ENCODE measurements at regions not wholly inside any gene's neighbourhood (a gene's known extent, or its start where the extent isn't known, plus 50 kb on each side); places are given as distances from the start of the nearest gene placed in this dataset.
A peak's percentile ranks its signal among the peaks of the same experiment; 100 is the strongest.

DNA sequence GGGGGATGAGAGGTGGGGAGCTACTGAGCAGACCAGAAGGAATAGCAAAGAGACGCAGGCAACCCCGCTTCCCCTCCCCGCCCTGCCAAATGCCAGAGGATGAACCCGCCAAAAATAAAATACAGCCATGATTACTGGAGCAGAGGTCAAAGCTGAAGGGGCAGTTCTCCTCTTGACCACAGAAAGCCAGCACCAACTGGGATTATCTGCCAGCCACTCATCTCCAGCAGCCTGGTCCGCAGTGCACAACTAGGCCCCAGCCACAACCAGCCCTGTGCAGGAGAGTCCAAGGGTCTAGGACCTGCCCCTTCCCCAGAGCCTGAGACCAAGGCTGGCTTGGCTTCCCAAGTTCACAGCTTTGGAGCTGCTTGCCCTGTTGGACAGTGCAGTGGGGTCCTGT is 67.4 kb upstream of the BCOR start:
- BruUV-seq (replicated peaks), result no TSS peak
- H3K4me2 ChIP-seq, result no peak overlapping the region
- DNase-seq, result no peak
- intact Hi-C loops (cut with micrococcal nuclease; ENCODE audit: unreplicated experiment), result no loop called here
- no peak overlapping the region for H2AFZ ChIP-seq
- no peak overlapping the region for H3K27ac ChIP-seq
- H4K20me1 ChIP-seq (ENCODE audit: insufficient read depth), result no peaks in the 10 kb centered on the region
- no peaks in the 10 kb centered on the region for H3K9me3 ChIP-seq (ENCODE audit: insufficient read depth, low read depth)
- H3K79me2 ChIP-seq (ENCODE audit: low read depth), result no peaks in the 10 kb centered on the region
- TF ChIP-seq EZH2 (IDR thresholded peaks at IDR 0.05; ENCODE audit: low read depth), result no peak
- TF ChIP-seq, protein P1, sequence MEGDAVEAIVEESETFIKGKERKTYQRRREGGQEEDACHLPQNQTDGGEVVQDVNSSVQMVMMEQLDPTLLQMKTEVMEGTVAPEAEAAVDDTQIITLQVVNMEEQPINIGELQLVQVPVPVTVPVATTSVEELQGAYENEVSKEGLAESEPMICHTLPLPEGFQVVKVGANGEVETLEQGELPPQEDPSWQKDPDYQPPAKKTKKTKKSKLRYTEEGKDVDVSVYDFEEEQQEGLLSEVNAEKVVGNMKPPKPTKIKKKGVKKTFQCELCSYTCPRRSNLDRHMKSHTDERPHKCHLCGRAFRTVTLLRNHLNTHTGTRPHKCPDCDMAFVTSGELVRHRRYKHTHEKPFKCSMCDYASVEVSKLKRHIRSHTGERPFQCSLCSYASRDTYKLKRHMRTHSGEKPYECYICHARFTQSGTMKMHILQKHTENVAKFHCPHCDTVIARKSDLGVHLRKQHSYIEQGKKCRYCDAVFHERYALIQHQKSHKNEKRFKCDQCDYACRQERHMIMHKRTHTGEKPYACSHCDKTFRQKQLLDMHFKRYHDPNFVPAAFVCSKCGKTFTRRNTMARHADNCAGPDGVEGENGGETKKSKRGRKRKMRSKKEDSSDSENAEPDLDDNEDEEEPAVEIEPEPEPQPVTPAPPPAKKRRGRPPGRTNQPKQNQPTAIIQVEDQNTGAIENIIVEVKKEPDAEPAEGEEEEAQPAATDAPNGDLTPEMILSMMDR (conservative IDR thresholded peaks at IDR 0.05), result no peak
- H3K4me1 ChIP-seq (replicated peaks; ENCODE audit: insufficient read depth), result no peaks in the 10 kb centered on the region
- POLR2A ChIA-PET (ENCODE audit: unreplicated experiment), result no interaction called here
- H3K27me3 ChIP-seq (ENCODE audit: insufficient read depth, low read depth), result no peaks in the 10 kb centered on the region
- no peaks in the 10 kb centered on the region for H3K9me2 ChIP-seq (ENCODE audit: insufficient read depth)
- no peak overlapping the region for H3K4me3 ChIP-seq
- H3K36me3 ChIP-seq (ENCODE audit: low read depth), result no peaks in the 10 kb centered on the region
- H3F3A ChIP-seq (ENCODE audit: insufficient read depth, low read depth), result no peaks in the 10 kb centered on the region
- CTCF ChIA-PET, result no interaction called here

DNA sequence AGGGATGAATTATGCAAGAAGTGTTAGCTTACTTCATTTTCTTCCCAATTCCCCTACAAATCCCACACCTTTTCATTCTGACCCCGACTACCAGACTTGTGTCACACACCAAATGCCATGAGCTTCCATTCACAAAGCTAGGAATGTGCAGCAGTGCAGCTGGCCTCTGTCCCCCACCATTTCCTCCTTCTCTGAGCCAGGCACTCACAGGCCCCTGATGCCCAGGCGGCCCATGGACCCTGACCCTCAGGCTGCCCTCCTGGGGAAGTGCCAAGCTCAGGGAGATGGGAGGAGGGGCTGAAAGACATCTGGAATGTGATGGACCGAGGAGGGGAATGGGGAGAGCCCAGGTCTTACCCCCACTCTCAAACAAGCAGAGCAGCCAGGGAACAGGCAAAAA is 67.0 kb upstream of the BCOR start:
- Histone ChIP-seq H3K9me3 (ENCODE audit: insufficient read depth, low read depth) (no peaks in the 10 kb centered on the region), H3K4me1 (replicated peaks; ENCODE audit: insufficient read depth) (no peaks in the 10 kb centered on the region), H3K79me2 (ENCODE audit: low read depth) (no peaks in the 10 kb centered on the region), H3K27ac (no peak overlapping the region), H4K20me1 (ENCODE audit: insufficient read depth) (no peaks in the 10 kb centered on the region), H3K36me3 (ENCODE audit: low read depth) (no peaks in the 10 kb centered on the region), H3K4me3 (no peak overlapping the region), H3K9me2 (ENCODE audit: insufficient read depth) (no peaks in the 10 kb centered on the region), H3K27me3 (ENCODE audit: insufficient read depth, low read depth) (no peaks in the 10 kb centered on the region), H3K4me2 (no peak overlapping the region), H2AFZ (no peak overlapping the region), H3F3A (ENCODE audit: insufficient read depth, low read depth) (no peaks in the 10 kb centered on the region)
- POLR2A ChIA-PET (ENCODE audit: unreplicated experiment), result no interaction called here
- DNase-seq, result no peak
- TF ChIP-seq, protein P1 (conservative IDR thresholded peaks at IDR 0.05), result no peak
- TF ChIP-seq EZH2 (IDR thresholded peaks at IDR 0.05; ENCODE audit: low read depth), result no peak
- CTCF ChIA-PET, result no interaction called here
- no TSS peak for BruUV-seq (replicated peaks)
- intact Hi-C loops (cut with micrococcal nuclease; ENCODE audit: unreplicated experiment), result no loop called here

DNA sequence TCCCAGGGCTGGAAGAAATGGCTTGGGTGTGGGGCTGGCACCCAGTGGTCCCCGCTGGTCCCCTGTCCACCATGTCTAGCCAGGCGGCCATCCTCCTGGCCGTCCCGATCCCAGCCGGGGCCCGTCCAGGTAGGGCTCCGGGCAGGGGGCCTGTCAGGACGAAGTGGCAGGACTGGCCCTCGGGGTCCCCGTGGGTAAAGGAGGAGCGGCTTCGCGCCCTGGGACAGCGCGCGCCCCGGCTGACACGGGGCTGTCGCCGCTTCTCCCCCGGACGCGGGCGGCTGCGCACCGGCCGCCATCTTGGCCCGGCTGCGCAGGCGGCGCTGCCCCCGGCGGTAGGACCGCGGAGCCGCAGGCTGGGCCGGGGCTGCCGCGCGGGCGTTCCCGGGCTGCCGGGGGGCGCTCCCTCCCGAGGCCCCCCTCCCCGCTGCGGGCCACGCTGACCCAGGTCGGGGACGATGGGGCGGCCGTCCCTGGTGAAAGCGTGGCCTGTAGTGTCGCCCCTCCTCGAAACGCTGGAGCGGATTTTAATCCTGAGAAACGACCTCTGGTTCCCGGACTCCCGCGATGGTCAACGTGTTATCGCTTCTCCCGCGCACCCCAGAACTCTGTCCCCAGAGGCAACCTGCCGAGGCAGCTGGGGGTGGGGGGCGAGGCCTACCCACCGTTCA is 60.4 kb upstream of the BCOR start:
- Histone ChIP-seq H3K9me3 (ENCODE audit: insufficient read depth, low read depth) (no peaks in the 10 kb centered on the region), H3K9me2 (ENCODE audit: insufficient read depth) (no peaks in the 10 kb centered on the region), H2AFZ (peak overlapping the region; percentile 66; the same call in 1 of the 2 replicates), H3K27ac (no peak overlapping the region), H3K27me3 (ENCODE audit: insufficient read depth, low read depth) (no peaks in the 10 kb centered on the region), H3K4me1 (replicated peaks; ENCODE audit: insufficient read depth) (no peaks in the 10 kb centered on the region), H3K4me3 (peak overlapping the region; percentile 53; the same call in 1 of the 2 replicates), H3K79me2 (ENCODE audit: low read depth) (no peaks in the 10 kb centered on the region), H3F3A (ENCODE audit: insufficient read depth, low read depth) (no peaks in the 10 kb centered on the region), H3K4me2 (peak overlapping the region; percentile 72), H3K36me3 (ENCODE audit: low read depth) (no peaks in the 10 kb centered on the region), H4K20me1 (ENCODE audit: insufficient read depth) (no peaks in the 10 kb centered on the region)
- CTCF ChIA-PET, result no interaction called here
- POLR2A ChIA-PET (ENCODE audit: unreplicated experiment), result interaction anchor here (0.7 kb wide), 1 partner anchor 53 kb away, joined by 3 read pairs; no protein-coding TSS in a partner anchor
- TF ChIP-seq EZH2 (IDR thresholded peaks at IDR 0.05; ENCODE audit: low read depth), result no peak
- TF ChIP-seq, protein P1 (conservative IDR thresholded peaks at IDR 0.05), result no peak
- intact Hi-C loops (cut with micrococcal nuclease; ENCODE audit: unreplicated experiment), result no loop called here
- BruUV-seq (replicated peaks), result no TSS peak
- DNase-seq, result no peak

Measured in PC-9 (cell line).